Endothelial cell of umbilical vein (primary cell): ENCODE measurements at regions not wholly inside any gene's neighbourhood (a gene's known extent, or its start where the extent isn't known, plus 50 kb on each side); places are given as distances from the start of the nearest gene placed in this dataset.

Experiments
- EZH2 ChIP-seq: IDR thresholded peaks from 2 replicates; pipeline ENCODE4 v1.6.1; 2012; ENCODE audit warnings: borderline replicate concordance, low read depth, mild to moderate bottlenecking, moderate library complexity, low read length, inconsistent platforms; ENCODE audit not compliant: severe bottlenecking
- FOS ChIP-seq: IDR thresholded peaks from 2 replicates; pipeline ENCODE4 v1.6.1; 2011; ENCODE audit warnings: mild to moderate bottlenecking, low read length, moderate library complexity, borderline replicate concordance; ENCODE audit not compliant: insufficient read depth
- GATA2 ChIP-seq: IDR thresholded peaks from 2 replicates; pipeline ENCODE4 v1.7.0; 2011; ENCODE audit warnings: low read depth, mild to moderate bottlenecking, moderate library complexity, mixed read lengths, low read length; ENCODE audit not compliant: insufficient read length, insufficient read depth
- JUN ChIP-seq: IDR thresholded peaks from 2 replicates; pipeline ENCODE4 v1.6.1; 2011; ENCODE audit warnings: borderline replicate concordance, low read depth; ENCODE audit not compliant: insufficient read length, insufficient read depth
- MYC ChIP-seq: IDR thresholded peaks from one replicate; pipeline ENCODE4 v1.6.1; 2011; ENCODE audit warnings: mild to moderate bottlenecking, low read depth, low read length
- POLR2A ChIP-seq: IDR thresholded peaks from 2 replicates; pipeline ENCODE4 v1.6.1; 2012; ENCODE audit warnings: low read depth, mild to moderate bottlenecking, control low read depth, low read length
- POLR2AphosphoS5 ChIP-seq: IDR thresholded peaks from 2 replicates; pipeline ENCODE4 v1.6.1; 2012; ENCODE audit warnings: low read depth, mild to moderate bottlenecking, control low read depth, low read length, moderate library complexity; ENCODE audit not compliant: insufficient read depth
- TF ChIP-seq, protein P1 (sequence below), 2 donors: IDR thresholded peaks; 1 replicate in 1 of 2; 2 replicates in 1 of 2; pipeline ENCODE4 v1.5.1; 2011; ENCODE audit warnings: low read length in 2 of 2, mild to moderate bottlenecking in 2 of 2, moderate library complexity in 2 of 2, control low read depth in 1 of 2, inconsistent platforms in 1 of 2, low read depth in 1 of 2; ENCODE audit not compliant: insufficient read depth in 1 of 2; ENCODE audit errors: extremely low read depth in 1 of 2

- no peak for TF ChIP-seq GATA2
- TF ChIP-seq POLR2AphosphoS5: no peak
- TF ChIP-seq, protein P1, sequence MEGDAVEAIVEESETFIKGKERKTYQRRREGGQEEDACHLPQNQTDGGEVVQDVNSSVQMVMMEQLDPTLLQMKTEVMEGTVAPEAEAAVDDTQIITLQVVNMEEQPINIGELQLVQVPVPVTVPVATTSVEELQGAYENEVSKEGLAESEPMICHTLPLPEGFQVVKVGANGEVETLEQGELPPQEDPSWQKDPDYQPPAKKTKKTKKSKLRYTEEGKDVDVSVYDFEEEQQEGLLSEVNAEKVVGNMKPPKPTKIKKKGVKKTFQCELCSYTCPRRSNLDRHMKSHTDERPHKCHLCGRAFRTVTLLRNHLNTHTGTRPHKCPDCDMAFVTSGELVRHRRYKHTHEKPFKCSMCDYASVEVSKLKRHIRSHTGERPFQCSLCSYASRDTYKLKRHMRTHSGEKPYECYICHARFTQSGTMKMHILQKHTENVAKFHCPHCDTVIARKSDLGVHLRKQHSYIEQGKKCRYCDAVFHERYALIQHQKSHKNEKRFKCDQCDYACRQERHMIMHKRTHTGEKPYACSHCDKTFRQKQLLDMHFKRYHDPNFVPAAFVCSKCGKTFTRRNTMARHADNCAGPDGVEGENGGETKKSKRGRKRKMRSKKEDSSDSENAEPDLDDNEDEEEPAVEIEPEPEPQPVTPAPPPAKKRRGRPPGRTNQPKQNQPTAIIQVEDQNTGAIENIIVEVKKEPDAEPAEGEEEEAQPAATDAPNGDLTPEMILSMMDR (IDR thresholded peaks at IDR 0.05; ENCODE audit: extremely low read depth in 1 of 2, insufficient read depth in 1 of 2, low read depth in 1 of 2, low read length in 2 of 2): no peak
- TF ChIP-seq EZH2: no peak
- TF ChIP-seq POLR2A: no peak
- TF ChIP-seq FOS: no peak
- no peak for TF ChIP-seq MYC
- TF ChIP-seq JUN: no peak
Measured at GRCh38 chr18:67634631-67635338, 118.3 kb upstream of the DSEL start.
